ENCODE measurements at regions not wholly inside any gene's neighbourhood (a gene's known extent, or its start where the extent isn't known, plus 50 kb on each side); places are given as distances from the start of the nearest gene placed in this dataset.
A peak's percentile ranks its signal among the peaks of the same experiment; 100 is the strongest.

- no peak for DNase-seq
Observed at GRCh38 chr2:234243871-234244565, 193.5 kb downstream of the SPP2 start.

- DNase-seq: no peak
Observed at GRCh38 chr2:234242459-234242836, 191.9 kb downstream of the SPP2 start.

- DNase-seq: no peak
Observed at GRCh38 chr2:234241656-234242458, 191.4 kb downstream of the SPP2 start.

GRCh38 chr2:234240917-234241316, 190.4 kb downstream of the SPP2 start:
- no peak for DNase-seq

- no peak for DNase-seq
Observed at GRCh38 chr2:234235191-234235590, 184.7 kb downstream of the SPP2 start.

GRCh38 chr2:234231460-234231859, 181.0 kb downstream of the SPP2 start:
- DNase-seq: no peak

- DNase-seq: no peak
Observed at GRCh38 chr2:234219046-234219310, 168.5 kb downstream of the SPP2 start.

- DNase-seq: no peak
Observed at GRCh38 chr2:234218266-234219045, 168.0 kb downstream of the SPP2 start.

- no peak for DNase-seq
Observed at GRCh38 chr2:234212534-234212933, 162.0 kb downstream of the SPP2 start.

- no peak for DNase-seq
Observed at GRCh38 chr2:234211797-234212196, 161.3 kb downstream of the SPP2 start.

GRCh38 chr2:234206738-234207137, 156.2 kb downstream of the SPP2 start:
- no peak for DNase-seq

GRCh38 chr2:234204480-234204879, 154.0 kb downstream of the SPP2 start:
- no peak for DNase-seq

GRCh38 chr2:234203135-234203984, 152.9 kb downstream of the SPP2 start:
- no peak for DNase-seq

- DNase-seq: no peak
Observed at GRCh38 chr2:234202601-234203000, 152.1 kb downstream of the SPP2 start.

- DNase-seq: no peak
Observed at GRCh38 chr2:234199996-234200395, 149.5 kb downstream of the SPP2 start.

- no peak for DNase-seq
Observed at GRCh38 chr2:234198976-234199375, 148.5 kb downstream of the SPP2 start.

- DNase-seq: no peak
Observed at GRCh38 chr2:234195516-234195915, 145.0 kb downstream of the SPP2 start.

- DNase-seq: no peak
Observed at GRCh38 chr2:234193977-234194563, 143.6 kb downstream of the SPP2 start.

- DNase-seq: peak; percentile 91
Observed at GRCh38 chr2:234191819-234192407, 141.4 kb downstream of the SPP2 start.

GRCh38 chr2:234189786-234190300, 139.3 kb downstream of the SPP2 start:
- no peak for DNase-seq

- DNase-seq: peak; percentile 22
Observed at GRCh38 chr2:234189230-234189629, 138.7 kb downstream of the SPP2 start.

- no peak for DNase-seq
Observed at GRCh38 chr2:234187646-234188174, 137.2 kb downstream of the SPP2 start.
